IPS-18c (cell line): ENCODE measurements at regions not wholly inside any gene's neighbourhood (a gene's known extent, or its start where the extent isn't known, plus 50 kb on each side); places are given as distances from the start of the nearest gene placed in this dataset.

ENCODE experiments used
- H3K4me3 ChIP-seq: 2 replicates; pipeline ENCODE4 v1.7.0; 2013; ENCODE audit warnings: low read depth, mild to moderate bottlenecking, low read length, moderate library complexity; ENCODE audit not compliant: insufficient read depth
- H3K9me3 ChIP-seq: one replicate; pipeline ENCODE4 v1.6.1; 2013; ENCODE audit warnings: mild to moderate bottlenecking, low read length, moderate library complexity; ENCODE audit not compliant: control insufficient read depth, insufficient read depth

GRCh38 chr4:153072661-153073060 is 131.6 kb upstream of the TRIM2 start:
- no peaks in the 10 kb centered on the region for H3K9me3 ChIP-seq
- no peak overlapping the region for H3K4me3 ChIP-seq

- H3K4me3 ChIP-seq: no peak overlapping the region
- no peaks in the 10 kb centered on the region for H3K9me3 ChIP-seq
Measured at GRCh38 chr4:153074486-153074885, 129.8 kb upstream of the TRIM2 start.

GRCh38 chr4:153074936-153075630 is 129.2 kb upstream of the TRIM2 start:
- Histone ChIP-seq H3K4me3 (no peak overlapping the region), H3K9me3 (no peaks in the 10 kb centered on the region)

- no peaks in the 10 kb centered on the region for H3K9me3 ChIP-seq
Measured at GRCh38 chr4:153075836-153076518, 128.3 kb upstream of the TRIM2 start.

GRCh38 chr4:153076861-153077260 is 127.4 kb upstream of the TRIM2 start:
- Histone ChIP-seq H3K9me3 (no peaks in the 10 kb centered on the region), H3K4me3 (no peak overlapping the region)

More at GRCh38 chr4:153075836-153076518, 128.3 kb upstream of the TRIM2 start:
- no peak overlapping the region for H3K4me3 ChIP-seq

DNA sequence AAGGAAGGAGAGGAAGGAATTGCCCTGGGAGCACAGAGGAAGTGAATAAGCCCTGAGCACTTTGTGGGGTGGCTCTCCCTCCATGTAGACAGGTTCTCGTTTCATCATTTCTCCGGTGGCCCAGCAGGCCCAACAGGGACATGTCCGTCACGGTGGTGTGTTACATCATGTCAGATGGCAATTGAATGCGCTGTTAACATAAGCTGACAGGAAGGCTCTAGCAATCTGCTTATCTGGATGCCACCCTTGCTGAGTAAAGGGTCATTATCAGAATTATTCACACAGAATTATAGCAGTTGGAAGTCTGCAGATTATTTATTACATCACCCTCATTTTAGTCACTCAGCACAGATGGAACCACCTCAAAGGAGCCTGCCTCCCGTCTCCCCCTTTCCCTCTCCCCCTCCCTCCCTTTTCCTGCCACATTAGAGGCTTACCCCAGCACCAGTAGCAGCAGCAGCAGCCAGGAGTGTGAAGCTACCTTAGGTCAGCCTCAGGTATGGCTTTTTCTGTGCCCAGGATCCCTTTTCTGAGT is 124.3 kb upstream of the TRIM2 start:
- H3K4me3 ChIP-seq: no peak overlapping the region

GRCh38 chr4:153081006-153081580 is 123.2 kb upstream of the TRIM2 start:
- Histone ChIP-seq H3K4me3 (no peak overlapping the region), H3K9me3 (no peaks in the 10 kb centered on the region)

More for the DNA sequence above, 124.3 kb upstream of the TRIM2 start:
- no peaks in the 10 kb centered on the region for H3K9me3 ChIP-seq

GRCh38 chr4:153081693-153082092 is 122.5 kb upstream of the TRIM2 start:
- Histone ChIP-seq H3K4me3 (no peak overlapping the region), H3K9me3 (no peaks in the 10 kb centered on the region)

DNA sequence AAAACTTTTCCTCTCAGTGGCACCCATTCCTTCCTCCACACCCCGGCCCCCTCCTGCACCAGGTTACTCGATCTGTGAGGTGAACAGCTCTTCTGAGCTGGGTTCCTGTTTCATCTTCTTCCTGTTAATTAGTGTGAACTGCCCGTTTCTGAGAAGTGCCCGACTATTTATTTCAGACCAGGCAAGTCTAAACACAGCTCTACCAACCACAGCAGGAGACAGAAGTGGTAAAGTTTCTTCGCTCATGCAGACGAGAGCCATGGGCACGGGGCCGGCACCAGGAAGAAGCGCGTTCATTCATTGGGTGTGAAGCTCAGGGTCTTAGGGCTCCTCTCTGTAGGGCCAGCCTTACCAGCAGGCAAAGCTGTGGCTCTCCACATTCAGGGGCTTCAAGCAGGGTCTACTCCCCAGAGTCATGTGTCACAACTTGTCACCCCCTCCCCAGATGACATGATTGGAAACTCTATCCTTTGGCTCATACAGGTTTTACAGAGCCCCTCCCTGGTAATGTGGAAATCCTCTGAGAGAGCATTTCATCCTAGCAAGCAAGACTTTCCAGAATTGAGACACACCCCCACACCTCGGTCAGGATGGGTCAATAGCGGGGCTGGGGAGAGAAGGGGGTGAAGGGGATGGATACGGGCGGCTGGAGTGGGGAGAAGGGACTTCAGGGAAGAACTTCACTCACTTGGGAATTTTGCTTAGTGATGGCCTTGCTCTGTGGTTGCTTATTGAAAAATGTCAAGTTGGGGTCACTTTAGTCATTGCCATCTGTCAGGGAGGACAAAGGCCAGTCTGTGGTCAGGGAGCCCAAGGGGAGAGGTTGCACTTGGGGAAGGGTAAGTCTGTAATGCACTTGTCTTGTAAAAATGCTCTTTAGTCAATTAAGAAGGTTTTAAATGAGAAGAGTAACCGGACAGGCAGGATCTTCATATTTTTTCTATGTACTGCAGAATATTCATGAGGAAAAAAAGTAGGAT is 121.6 kb upstream of the TRIM2 start:
- Histone ChIP-seq H3K9me3 (no peaks in the 10 kb centered on the region), H3K4me3 (no peak overlapping the region)

DNA sequence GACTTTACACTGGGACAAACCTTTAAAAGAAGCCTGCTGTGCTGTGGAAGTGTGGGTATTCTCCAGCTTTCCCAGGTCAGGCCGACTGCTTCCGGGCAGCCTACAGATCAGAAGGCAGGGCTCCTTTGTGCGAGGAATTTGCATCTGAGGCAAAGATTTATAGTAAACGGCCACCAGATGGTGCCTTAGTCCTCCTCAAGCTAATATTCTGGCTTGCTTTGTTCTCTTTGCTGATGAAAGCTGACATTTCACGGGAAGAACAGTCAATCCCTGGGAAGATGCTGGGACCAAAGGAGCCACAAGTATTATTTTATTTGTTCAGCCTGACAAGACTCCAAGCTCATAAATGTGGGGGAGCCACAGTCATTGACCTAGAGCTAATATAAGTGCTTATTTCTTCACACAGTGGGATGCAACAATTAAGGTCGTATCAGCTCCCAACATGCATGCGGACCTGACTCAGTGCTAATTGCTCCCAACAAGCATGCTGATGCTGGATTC is 120.7 kb upstream of the TRIM2 start:
- no peaks in the 10 kb centered on the region for H3K9me3 ChIP-seq
- H3K4me3 ChIP-seq: no peak overlapping the region

DNA sequence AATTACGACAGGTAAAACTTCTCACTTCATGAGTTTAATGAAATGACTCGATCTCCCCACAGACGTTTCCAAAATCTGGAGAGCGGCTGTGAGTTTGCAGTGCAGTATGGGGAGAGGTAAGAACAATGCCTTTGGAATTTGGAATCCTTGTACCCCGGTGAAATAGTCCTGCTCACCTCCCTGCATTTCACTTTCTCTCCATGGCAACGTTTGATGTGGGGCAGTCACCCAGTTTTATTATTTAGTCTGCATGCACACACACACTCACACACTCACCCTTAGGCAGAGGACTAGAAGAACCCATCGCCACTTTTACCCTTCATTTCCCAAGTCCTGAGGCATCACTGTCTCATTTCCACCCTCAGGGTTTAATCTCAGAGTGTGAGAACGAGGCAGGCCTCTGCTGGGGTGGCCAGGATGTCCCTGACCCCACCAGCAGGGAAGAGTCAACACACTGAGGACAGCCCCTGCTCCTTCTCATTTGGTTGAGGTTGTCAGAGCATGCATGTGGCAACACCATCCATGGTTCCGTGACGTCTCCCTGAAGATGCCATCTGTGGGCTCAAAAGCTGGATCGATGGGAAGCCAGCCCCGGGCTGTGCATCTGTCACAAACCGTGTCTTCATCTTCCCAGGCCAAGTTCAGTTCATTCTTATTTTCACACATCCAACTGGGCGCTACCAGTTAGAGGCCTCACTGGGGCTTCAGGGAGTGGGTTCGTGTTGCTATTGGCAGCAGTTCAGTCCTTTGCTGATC is 119.8 kb upstream of the TRIM2 start:
- no peaks in the 10 kb centered on the region for H3K9me3 ChIP-seq
- H3K4me3 ChIP-seq: no peak overlapping the region

- H3K4me3 ChIP-seq: no peak overlapping the region
- no peaks in the 10 kb centered on the region for H3K9me3 ChIP-seq
Measured at GRCh38 chr4:153084980-153085630, 119.1 kb upstream of the TRIM2 start.

GRCh38 chr4:153087671-153088194 is 116.5 kb upstream of the TRIM2 start:
- Histone ChIP-seq H3K9me3 (no peaks in the 10 kb centered on the region), H3K4me3 (no peak overlapping the region)

DNA sequence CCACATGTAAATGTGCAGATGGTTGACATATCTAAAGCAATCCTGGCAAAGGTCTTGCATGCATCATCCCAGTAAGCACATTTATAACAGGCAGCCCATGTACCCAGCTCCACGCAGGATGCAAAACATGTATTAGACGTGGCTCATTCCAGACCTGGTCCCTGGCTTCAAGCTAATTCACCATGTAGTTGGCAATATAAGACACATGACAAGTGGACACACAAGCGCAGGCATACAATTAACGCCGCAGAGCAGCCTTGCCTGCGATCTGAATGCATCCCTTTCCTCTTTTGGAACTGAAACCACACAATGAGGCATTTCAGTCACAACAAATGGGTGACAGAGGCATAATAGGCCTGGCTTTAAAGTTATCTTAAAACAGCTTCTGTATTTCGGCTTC is 114.5 kb upstream of the TRIM2 start:
- Histone ChIP-seq H3K9me3 (no peaks in the 10 kb centered on the region), H3K4me3 (no peak overlapping the region)

DNA sequence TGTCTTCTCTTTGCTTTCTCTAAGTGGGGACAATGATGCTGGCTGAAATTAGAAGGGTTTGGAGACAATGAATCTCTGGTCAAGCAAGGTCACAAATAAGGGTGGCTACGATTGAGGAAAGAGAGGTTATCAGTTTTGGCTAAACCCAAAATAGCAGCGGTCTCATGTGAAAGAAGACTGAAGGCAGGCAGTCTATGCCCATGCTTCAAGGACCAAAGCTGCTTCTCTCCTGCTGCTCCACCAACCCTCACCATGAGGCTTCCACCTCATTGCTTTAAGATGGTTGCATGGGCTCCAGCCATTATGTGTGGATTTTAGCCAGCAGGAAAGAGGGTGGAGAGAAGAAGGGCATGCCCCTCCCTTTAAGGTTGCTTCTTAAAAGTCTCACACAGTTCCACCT is 114.1 kb upstream of the TRIM2 start:
- H3K4me3 ChIP-seq: no peak overlapping the region
- H3K9me3 ChIP-seq: no peaks in the 10 kb centered on the region
